SU-DHL-6 (cell line): ENCODE measurements at regions not wholly inside any gene's neighbourhood (a gene's known extent, or its start where the extent isn't known, plus 50 kb on each side); places are given as distances from the start of the nearest gene placed in this dataset.

ENCODE experiments used
- H2AFZ ChIP-seq: fragments of 200-600 bp; sonication (generic); 2 replicates; pipeline ENCODE4 v1.6.1; 2014; ENCODE audit warnings: low read depth, mild to moderate bottlenecking, moderate library complexity, mixed read lengths, antibody characterized with exemption, low read length; ENCODE audit not compliant: severe bottlenecking
- H3F3A ChIP-seq: fragments of 200-600 bp; shearing (Covaris generic); 2 replicates; pipeline ENCODE4 v1.6.0; 2016; ENCODE audit warnings: antibody characterized with exemption, mild to moderate bottlenecking; ENCODE audit not compliant: insufficient read depth
- H3K27ac ChIP-seq: fragments of 200-600 bp; sonication (generic); 2 replicates; pipeline ENCODE4 v1.5.1; 2016; ENCODE audit warnings: low read depth, mild to moderate bottlenecking, low read length, moderate library complexity, mixed read lengths
- H3K27me3 ChIP-seq: fragments of 200-600 bp; sonication (generic), shearing (Covaris generic); 2 replicates; pipeline ENCODE4 v1.6.0; 2014; ENCODE audit warnings: mild to moderate bottlenecking, low read length
- H3K36me3 ChIP-seq: fragments of 200-600 bp; sonication (generic); 2 replicates; pipeline ENCODE4 v1.6.1; 2014; ENCODE audit warnings: mild to moderate bottlenecking, low read length, mixed read lengths
- H3K4me2 ChIP-seq: fragments of 300-600, 200-600 bp; shearing (Covaris generic), sonication (generic); 2 replicates; pipeline ENCODE4 v1.6.0; 2014; ENCODE audit warnings: low read length, low read depth, mild to moderate bottlenecking; ENCODE audit not compliant: poor library complexity, severe bottlenecking
- H3K4me3 ChIP-seq: fragments of 200-600 bp; sonication (generic); 2 replicates; pipeline ENCODE4 v1.5.1; 2014; ENCODE audit warnings: antibody characterized with exemption, low read length, mild to moderate bottlenecking, mixed read lengths; ENCODE audit not compliant: insufficient read depth, poor library complexity, severe bottlenecking
- H3K79me2 ChIP-seq: fragments of 200-600 bp; sonication (generic); 2 replicates; pipeline ENCODE4 v1.6.1; 2014; ENCODE audit warnings: mild to moderate bottlenecking, low read length, moderate library complexity; ENCODE audit not compliant: insufficient read depth
- H3K9ac ChIP-seq: fragments of 200-600 bp; sonication (generic); 2 replicates; pipeline ENCODE4 v1.7.0; 2014; ENCODE audit warnings: mild to moderate bottlenecking, low read length
- H3K9me2 ChIP-seq: fragments of 200-600 bp; sonication (generic); replicated peaks from 2 replicates; pipeline ENCODE4 v1.6.1; 2014; ENCODE audit warnings: low read length; ENCODE audit not compliant: insufficient read depth
- H3K9me3 ChIP-seq: fragments of 200-600 bp; sonication (generic); 2 replicates; pipeline ENCODE4 v1.6.1; 2014; ENCODE audit warnings: low read length, mixed read lengths; ENCODE audit not compliant: insufficient read depth
- H4K20me1 ChIP-seq: fragments of 200-600 bp; sonication (generic); 2 replicates; pipeline ENCODE4 v1.6.1; 2014; ENCODE audit warnings: low read depth, mild to moderate bottlenecking, antibody characterized with exemption, low read length, moderate library complexity, mixed read lengths
- EZH2phosphoT487 ChIP-seq: fragments of 200-600 bp; sonication (generic), shearing (Covaris generic); conservative IDR thresholded peaks from 2 replicates; pipeline ENCODE4 v1.6.1; 2018; ENCODE audit warnings: mild to moderate bottlenecking, antibody characterized with exemption, low read length, moderate library complexity, mixed read lengths
- TF ChIP-seq, protein P1 (sequence below): fragments of 200-600 bp; sonication (generic); IDR thresholded peaks from one replicate; pipeline ENCODE4 v1.5.1; 2017; ENCODE audit warnings: antibody characterized with exemption, mild to moderate bottlenecking, low read length, moderate library complexity; ENCODE audit not compliant: insufficient read depth, poor library complexity, severe bottlenecking

DNA sequence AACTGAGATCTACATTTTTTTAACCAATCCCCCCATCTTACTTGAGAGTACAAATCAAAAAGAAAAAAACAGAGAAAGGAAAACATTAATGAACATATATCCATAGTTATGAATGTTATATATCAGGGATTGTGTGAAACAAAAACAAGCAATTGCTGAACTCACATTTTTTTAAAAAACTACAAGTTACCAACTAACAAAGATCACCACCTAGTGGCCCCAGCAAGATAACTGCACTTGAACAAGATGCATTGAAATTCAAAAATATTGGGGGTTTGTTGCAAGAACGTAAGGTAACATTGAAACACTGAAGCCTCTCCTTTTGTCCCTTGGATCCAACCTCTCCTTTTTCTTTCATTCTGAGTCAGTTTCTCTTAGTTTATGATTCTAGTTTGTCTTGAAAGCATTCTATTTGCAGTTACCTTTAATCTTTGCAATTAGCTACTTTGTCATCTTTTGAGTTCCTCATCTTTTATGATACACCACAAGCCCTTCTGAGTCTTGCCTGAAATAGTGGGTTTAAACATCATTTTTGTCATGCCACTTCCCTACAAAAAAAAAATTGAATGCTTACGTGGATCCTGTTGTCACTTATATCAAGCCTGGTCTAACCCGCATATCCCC, 87.3 kb upstream of the TES start:
- Histone ChIP-seq H3K27ac (no peak overlapping the region), H3K27me3 (no peaks in the 10 kb centered on the region), H3K9me3 (0 out of 2 replicates have a peak, but pooled peaks cover 4% of the 10 kb centered on the region), H3K4me3 (no peak overlapping the region), H3K36me3 (no peaks in the 10 kb centered on the region), H3K9ac (no peak overlapping the region), H4K20me1 (no peaks in the 10 kb centered on the region), H3F3A (no peaks in the 10 kb centered on the region), H3K4me2 (no peak overlapping the region), H3K79me2 (no peaks in the 10 kb centered on the region), H3K9me2 (no peaks in the 10 kb centered on the region), H2AFZ (no peak overlapping the region)
- TF ChIP-seq, protein P1, sequence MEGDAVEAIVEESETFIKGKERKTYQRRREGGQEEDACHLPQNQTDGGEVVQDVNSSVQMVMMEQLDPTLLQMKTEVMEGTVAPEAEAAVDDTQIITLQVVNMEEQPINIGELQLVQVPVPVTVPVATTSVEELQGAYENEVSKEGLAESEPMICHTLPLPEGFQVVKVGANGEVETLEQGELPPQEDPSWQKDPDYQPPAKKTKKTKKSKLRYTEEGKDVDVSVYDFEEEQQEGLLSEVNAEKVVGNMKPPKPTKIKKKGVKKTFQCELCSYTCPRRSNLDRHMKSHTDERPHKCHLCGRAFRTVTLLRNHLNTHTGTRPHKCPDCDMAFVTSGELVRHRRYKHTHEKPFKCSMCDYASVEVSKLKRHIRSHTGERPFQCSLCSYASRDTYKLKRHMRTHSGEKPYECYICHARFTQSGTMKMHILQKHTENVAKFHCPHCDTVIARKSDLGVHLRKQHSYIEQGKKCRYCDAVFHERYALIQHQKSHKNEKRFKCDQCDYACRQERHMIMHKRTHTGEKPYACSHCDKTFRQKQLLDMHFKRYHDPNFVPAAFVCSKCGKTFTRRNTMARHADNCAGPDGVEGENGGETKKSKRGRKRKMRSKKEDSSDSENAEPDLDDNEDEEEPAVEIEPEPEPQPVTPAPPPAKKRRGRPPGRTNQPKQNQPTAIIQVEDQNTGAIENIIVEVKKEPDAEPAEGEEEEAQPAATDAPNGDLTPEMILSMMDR: peak; percentile 40
- no peak for TF ChIP-seq EZH2phosphoT487

DNA sequence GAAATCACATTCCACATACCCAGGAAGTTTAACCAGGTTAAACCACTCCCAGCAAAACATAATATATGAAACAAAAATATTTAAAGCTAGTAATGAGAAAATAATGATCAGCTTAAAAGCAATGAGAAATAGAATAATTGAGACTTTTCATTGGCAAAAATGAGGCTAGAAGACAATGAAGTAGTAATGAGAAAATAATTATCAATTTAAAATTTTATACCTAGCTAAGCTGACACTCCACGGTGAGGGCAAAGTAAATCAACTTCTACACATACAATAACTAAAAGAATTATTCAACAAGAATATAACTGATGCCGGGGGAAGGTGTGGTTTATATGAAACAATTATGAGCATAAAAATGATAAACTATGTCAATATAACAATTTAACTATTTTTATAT, 82.2 kb upstream of the TES start:
- no peaks in the 10 kb centered on the region for H3K36me3 ChIP-seq
- 0 out of 2 replicates have a peak, but pooled peaks cover 8% of the 10 kb centered on the region for H3K9me3 ChIP-seq
- TF ChIP-seq, protein P1: no peak
- no peak for TF ChIP-seq EZH2phosphoT487
- H3K9ac ChIP-seq: no peak overlapping the region
- H3K4me2 ChIP-seq: no peak overlapping the region
- H3K27me3 ChIP-seq: no peaks in the 10 kb centered on the region
- no peak overlapping the region for H3K27ac ChIP-seq
- H3F3A ChIP-seq: no peaks in the 10 kb centered on the region
- H4K20me1 ChIP-seq: no peaks in the 10 kb centered on the region
- H3K4me3 ChIP-seq: no peak overlapping the region
- H2AFZ ChIP-seq: no peak overlapping the region
- H3K9me2 ChIP-seq: no peaks in the 10 kb centered on the region
- H3K79me2 ChIP-seq: no peaks in the 10 kb centered on the region

DNA sequence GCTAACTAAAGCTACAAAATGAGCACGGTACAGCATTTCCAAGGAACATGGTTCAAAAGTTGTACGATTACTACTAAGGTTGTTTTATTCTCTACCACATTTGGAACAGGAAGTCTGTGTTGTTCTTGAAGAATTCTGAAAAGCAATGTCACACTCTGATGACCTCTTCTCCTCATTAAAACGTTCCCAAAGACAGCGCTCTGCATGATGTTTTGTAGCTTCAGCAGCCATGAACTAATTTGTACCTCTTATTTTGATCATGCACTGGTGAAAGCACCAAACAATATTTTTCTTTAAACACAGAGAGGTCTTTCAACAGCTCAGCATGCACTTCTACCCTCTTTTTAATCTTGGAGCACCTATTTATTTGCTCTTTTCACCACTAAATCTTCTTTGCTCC, 75.0 kb upstream of the TES start:
- H3K4me3 ChIP-seq: no peak overlapping the region
- no peak overlapping the region for H3K9ac ChIP-seq
- no peaks in the 10 kb centered on the region for H3F3A ChIP-seq
- H2AFZ ChIP-seq: no peak overlapping the region
- no peak overlapping the region for H3K27ac ChIP-seq
- TF ChIP-seq, protein P1: no peak
- no peak for TF ChIP-seq EZH2phosphoT487
- no peaks in the 10 kb centered on the region for H3K79me2 ChIP-seq
- H3K9me2 ChIP-seq: no peaks in the 10 kb centered on the region
- no peaks in the 10 kb centered on the region for H3K27me3 ChIP-seq
- H3K36me3 ChIP-seq: no peaks in the 10 kb centered on the region
- no peak overlapping the region for H3K4me2 ChIP-seq
- no peaks in the 10 kb centered on the region for H4K20me1 ChIP-seq
- H3K9me3 ChIP-seq: no peaks in the 10 kb centered on the region
